ENCODE measurements at regions not wholly inside any gene's neighbourhood (a gene's known extent, or its start where the extent isn't known, plus 50 kb on each side); places are given as distances from the start of the nearest gene placed in this dataset.

DNA sequence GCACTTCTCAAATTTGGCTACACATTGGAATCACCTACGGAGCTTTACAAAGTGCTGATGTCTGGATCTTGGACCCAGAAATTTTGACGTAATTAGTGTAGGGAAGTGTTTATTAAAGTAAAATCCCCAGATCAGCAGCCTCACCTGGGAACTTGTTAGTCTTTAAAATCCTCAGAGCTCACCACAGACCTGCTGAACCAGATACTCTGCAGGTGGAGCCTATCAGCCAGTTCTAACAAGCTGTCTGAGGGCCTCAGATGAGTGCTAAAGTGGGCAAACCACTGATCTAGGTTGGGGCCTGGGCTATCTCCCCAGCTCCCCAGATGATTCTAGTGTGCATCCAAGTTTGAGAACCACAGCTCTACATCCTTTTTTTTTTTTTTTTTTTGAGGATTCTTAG is 436.0 kb downstream of the ETS1 start:
- no peak for TF ChIP-seq POLR2A (IDR thresholded peaks at IDR 0.05)
- TF ChIP-seq, protein P1, sequence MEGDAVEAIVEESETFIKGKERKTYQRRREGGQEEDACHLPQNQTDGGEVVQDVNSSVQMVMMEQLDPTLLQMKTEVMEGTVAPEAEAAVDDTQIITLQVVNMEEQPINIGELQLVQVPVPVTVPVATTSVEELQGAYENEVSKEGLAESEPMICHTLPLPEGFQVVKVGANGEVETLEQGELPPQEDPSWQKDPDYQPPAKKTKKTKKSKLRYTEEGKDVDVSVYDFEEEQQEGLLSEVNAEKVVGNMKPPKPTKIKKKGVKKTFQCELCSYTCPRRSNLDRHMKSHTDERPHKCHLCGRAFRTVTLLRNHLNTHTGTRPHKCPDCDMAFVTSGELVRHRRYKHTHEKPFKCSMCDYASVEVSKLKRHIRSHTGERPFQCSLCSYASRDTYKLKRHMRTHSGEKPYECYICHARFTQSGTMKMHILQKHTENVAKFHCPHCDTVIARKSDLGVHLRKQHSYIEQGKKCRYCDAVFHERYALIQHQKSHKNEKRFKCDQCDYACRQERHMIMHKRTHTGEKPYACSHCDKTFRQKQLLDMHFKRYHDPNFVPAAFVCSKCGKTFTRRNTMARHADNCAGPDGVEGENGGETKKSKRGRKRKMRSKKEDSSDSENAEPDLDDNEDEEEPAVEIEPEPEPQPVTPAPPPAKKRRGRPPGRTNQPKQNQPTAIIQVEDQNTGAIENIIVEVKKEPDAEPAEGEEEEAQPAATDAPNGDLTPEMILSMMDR (IDR thresholded peaks at IDR 0.05) = no peak

All from body of pancreas (tissue), 4 donors.